Ovary (tissue), 3 donors: ENCODE measurements at regions not wholly inside any gene's neighbourhood (a gene's known extent, or its start where the extent isn't known, plus 50 kb on each side); places are given as distances from the start of the nearest gene placed in this dataset.

Experiments used
- CTCF ChIP-seq, 3 donors: fragments of 450-650 bp in 2 of 3; fragments of 200-600 bp in 1 of 3; IDR thresholded peaks; one replicate each; pipeline versions ENCODE4 v1.5.1 to v1.8.0; 2016 to 2022; ENCODE audit warnings: antibody characterized with exemption in 3 of 3, mild to moderate bottlenecking in 1 of 3
- EP300 ChIP-seq: sonication (generic); formaldehyde crosslinking; IDR thresholded peaks from one replicate; pipeline ENCODE4 v1.6.1; 2017; ENCODE audit warnings: antibody characterized with exemption
- POLR2A ChIP-seq: fragments of 450-650 bp; IDR thresholded peaks from one replicate; pipeline ENCODE4 v1.6.1; 2017; ENCODE audit warnings: antibody characterized with exemption, mild to moderate bottlenecking, moderate library complexity
- donor health status: DM: no; HTN: no; CAD: no.

GRCh38 chr2:194166818-194167217, 1490.2 kb upstream of the SLC39A10 start:
- TF ChIP-seq CTCF (IDR thresholded peaks at IDR 0.05) (no peak), POLR2A (no peak), EP300 (no peak)
